DMS114 treated with DMSO at 0.1 percent for 48 hours (cell line): ENCODE measurements at regions not wholly inside any gene's neighbourhood (a gene's known extent, or its start where the extent isn't known, plus 50 kb on each side); places are given as distances from the start of the nearest gene placed in this dataset.

ENCODE experiments used
- DNase-seq: peaks from one replicate; lab custom pipeline; 2025; ENCODE audit not compliant: unreplicated experiment; lab: John Stamatoyannopoulos, UW

GRCh38 chr14:58836303-58836974, 198.7 kb downstream of the DACT1 start:
- DNase-seq: no peak

- DNase-seq: no peak
Measured at GRCh38 chr14:58839233-58839632, 201.5 kb downstream of the DACT1 start.

- no peak for DNase-seq
Measured at GRCh38 chr14:58844544-58844943, 206.8 kb downstream of the DACT1 start.

GRCh38 chr14:58846682-58847465, 209.1 kb downstream of the DACT1 start:
- no peak for DNase-seq

GRCh38 chr14:58848365-58848764, 210.6 kb downstream of the DACT1 start:
- DNase-seq: no peak

GRCh38 chr14:58849601-58850000, 211.8 kb downstream of the DACT1 start:
- DNase-seq: no peak

GRCh38 chr14:58850011-58850410, 212.2 kb downstream of the DACT1 start:
- no peak for DNase-seq

- DNase-seq: no peak
Measured at GRCh38 chr14:58861586-58861985, 223.8 kb downstream of the DACT1 start.

- DNase-seq: no peak
Measured at GRCh38 chr14:58862416-58863160, 224.8 kb downstream of the DACT1 start.

GRCh38 chr14:58863661-58864345, 226.0 kb downstream of the DACT1 start:
- no peak for DNase-seq

GRCh38 chr14:58864751-58865513, 227.2 kb downstream of the DACT1 start:
- no peak for DNase-seq

- no peak for DNase-seq
Measured at GRCh38 chr14:58865514-58866281, 227.9 kb downstream of the DACT1 start.

GRCh38 chr14:58866391-58866790, 228.6 kb downstream of the DACT1 start:
- DNase-seq: no peak

- no peak for DNase-seq
Measured at GRCh38 chr14:58870961-58871360, 233.2 kb downstream of the DACT1 start.

- DNase-seq: no peak
Measured at GRCh38 chr14:58871573-58871972, 233.8 kb downstream of the DACT1 start.

GRCh38 chr14:58872061-58872460, 234.3 kb downstream of the DACT1 start:
- DNase-seq: no peak

GRCh38 chr14:58873228-58873953, 235.6 kb downstream of the DACT1 start:
- no peak for DNase-seq

GRCh38 chr14:58875613-58876012, 237.9 kb downstream of the DACT1 start:
- DNase-seq: no peak

- DNase-seq: no peak
Measured at GRCh38 chr14:58876608-58877007, 238.8 kb downstream of the DACT1 start.
